IPS-20b (cell line): ENCODE measurements at regions not wholly inside any gene's neighbourhood (a gene's known extent, or its start where the extent isn't known, plus 50 kb on each side); places are given as distances from the start of the nearest gene placed in this dataset.

Experiments
- H3K27ac ChIP-seq: one replicate; pipeline ENCODE4 v1.5.1; 2013; ENCODE audit warnings: low read length
- H3K27me3 ChIP-seq: 2 replicates; pipeline ENCODE4 v1.6.1; 2013; ENCODE audit warnings: mild to moderate bottlenecking, low read length, inconsistent platforms; ENCODE audit not compliant: insufficient read depth
- H3K36me3 ChIP-seq: 2 replicates; pipeline ENCODE4 v1.6.1; 2013; ENCODE audit warnings: low read depth, mild to moderate bottlenecking, inconsistent platforms, low read length, moderate library complexity; ENCODE audit not compliant: insufficient read depth
- H3K4me1 ChIP-seq: 2 replicates; pipeline ENCODE4 v1.6.1; 2013; ENCODE audit warnings: mild to moderate bottlenecking, control low read depth, inconsistent platforms, low read length, moderate library complexity; ENCODE audit not compliant: insufficient read depth
- H3K4me3 ChIP-seq: 2 replicates; pipeline ENCODE4 v1.5.1; 2013; ENCODE audit warnings: mild to moderate bottlenecking, low read length, inconsistent platforms
- H3K9ac ChIP-seq: 2 replicates; pipeline ENCODE4 v1.6.1; 2013; ENCODE audit warnings: low read depth, mild to moderate bottlenecking, inconsistent platforms, low read length, moderate library complexity
- H3K9me3 ChIP-seq: 2 replicates; pipeline ENCODE4 v1.6.1; 2013; ENCODE audit warnings: mild to moderate bottlenecking, low read depth, low read length, inconsistent platforms; ENCODE audit not compliant: insufficient read depth

GRCh38 chr6:102562713-102563112, 1169.2 kb downstream of the GRIK2 start:
- Histone ChIP-seq H3K27me3 (no peaks in the 10 kb centered on the region), H3K9me3 (no peaks in the 10 kb centered on the region), H3K27ac (no peak overlapping the region), H3K9ac (no peak overlapping the region), H3K4me3 (0 out of 2 replicates have a peak overlapping the region, but pooled peaks have one; percentile 8), H3K36me3 (no peaks in the 10 kb centered on the region), H3K4me1 (no peaks in the 10 kb centered on the region)

- Histone ChIP-seq H3K27me3 (no peaks in the 10 kb centered on the region), H3K9me3 (no peaks in the 10 kb centered on the region), H3K4me3 (no peak overlapping the region), H3K27ac (no peak overlapping the region), H3K4me1 (no peaks in the 10 kb centered on the region), H3K36me3 (no peaks in the 10 kb centered on the region), H3K9ac (no peak overlapping the region)
These were observed 1159.7 kb downstream of the GRIK2 start for GRCh38 chr6:102553214-102553613.

GRCh38 chr6:102549221-102549874, 1155.8 kb downstream of the GRIK2 start:
- Histone ChIP-seq H3K27me3 (no peaks in the 10 kb centered on the region), H3K27ac (no peak overlapping the region), H3K36me3 (no peaks in the 10 kb centered on the region), H3K4me3 (no peak overlapping the region), H3K9me3 (no peaks in the 10 kb centered on the region), H3K4me1 (no peaks in the 10 kb centered on the region), H3K9ac (no peak overlapping the region)

- no peaks in the 10 kb centered on the region for H3K27me3 ChIP-seq
- H3K27ac ChIP-seq, result no peak overlapping the region
- H3K36me3 ChIP-seq, result no peaks in the 10 kb centered on the region
- no peaks in the 10 kb centered on the region for H3K9me3 ChIP-seq
- H3K4me1 ChIP-seq, result no peaks in the 10 kb centered on the region
- no peak overlapping the region for H3K4me3 ChIP-seq
- H3K9ac ChIP-seq, result no peak overlapping the region
These were observed 1131.8 kb downstream of the GRIK2 start for GRCh38 chr6:102525336-102525735.

GRCh38 chr6:102520966-102521365, 1127.5 kb downstream of the GRIK2 start:
- H3K27ac ChIP-seq, result no peak overlapping the region
- H3K4me1 ChIP-seq, result no peaks in the 10 kb centered on the region
- no peak overlapping the region for H3K9ac ChIP-seq
- no peaks in the 10 kb centered on the region for H3K9me3 ChIP-seq
- no peak overlapping the region for H3K4me3 ChIP-seq
- H3K27me3 ChIP-seq, result no peaks in the 10 kb centered on the region
- no peaks in the 10 kb centered on the region for H3K36me3 ChIP-seq

- Histone ChIP-seq H3K4me1 (no peaks in the 10 kb centered on the region), H3K4me3 (no peak overlapping the region), H3K9ac (no peak overlapping the region), H3K36me3 (no peaks in the 10 kb centered on the region), H3K27ac (no peak overlapping the region), H3K27me3 (no peaks in the 10 kb centered on the region), H3K9me3 (no peaks in the 10 kb centered on the region)
These were observed 1124.0 kb downstream of the GRIK2 start for GRCh38 chr6:102517506-102517905.

- Histone ChIP-seq H3K36me3 (no peaks in the 10 kb centered on the region), H3K27ac (no peak overlapping the region), H3K4me1 (no peaks in the 10 kb centered on the region), H3K9ac (no peak overlapping the region), H3K27me3 (no peaks in the 10 kb centered on the region), H3K4me3 (no peak overlapping the region), H3K9me3 (peaks cover 15% of the 10 kb centered on the region)
These were observed 1108.1 kb downstream of the GRIK2 start for GRCh38 chr6:102501615-102502014.

- Histone ChIP-seq H3K36me3 (no peaks in the 10 kb centered on the region), H3K4me1 (no peaks in the 10 kb centered on the region), H3K4me3 (no peak overlapping the region), H3K9me3 (no peaks in the 10 kb centered on the region), H3K9ac (no peak overlapping the region), H3K27ac (no peak overlapping the region), H3K27me3 (no peaks in the 10 kb centered on the region)
These were observed 1101.3 kb downstream of the GRIK2 start for GRCh38 chr6:102494808-102495207.

GRCh38 chr6:102493485-102493884, 1100.0 kb downstream of the GRIK2 start:
- Histone ChIP-seq H3K9ac (no peak overlapping the region), H3K27me3 (no peaks in the 10 kb centered on the region), H3K4me1 (no peaks in the 10 kb centered on the region), H3K36me3 (no peaks in the 10 kb centered on the region), H3K9me3 (no peaks in the 10 kb centered on the region), H3K4me3 (no peak overlapping the region), H3K27ac (no peak overlapping the region)

- H3K27ac ChIP-seq, result no peak overlapping the region
- H3K9me3 ChIP-seq, result no peaks in the 10 kb centered on the region
- no peaks in the 10 kb centered on the region for H3K4me1 ChIP-seq
- no peak overlapping the region for H3K9ac ChIP-seq
- H3K27me3 ChIP-seq, result no peaks in the 10 kb centered on the region
- H3K36me3 ChIP-seq, result no peaks in the 10 kb centered on the region
- H3K4me3 ChIP-seq, result no peak overlapping the region
These were observed 1095.2 kb downstream of the GRIK2 start for GRCh38 chr6:102488729-102489128.

GRCh38 chr6:102485480-102485879, 1092.0 kb downstream of the GRIK2 start:
- no peak overlapping the region for H3K4me3 ChIP-seq
- no peaks in the 10 kb centered on the region for H3K27me3 ChIP-seq
- no peaks in the 10 kb centered on the region for H3K4me1 ChIP-seq
- H3K27ac ChIP-seq, result no peak overlapping the region
- H3K36me3 ChIP-seq, result no peaks in the 10 kb centered on the region
- H3K9me3 ChIP-seq, result no peaks in the 10 kb centered on the region
- no peak overlapping the region for H3K9ac ChIP-seq

- H3K9me3 ChIP-seq, result no peaks in the 10 kb centered on the region
These were observed 1080.7 kb downstream of the GRIK2 start for GRCh38 chr6:102474041-102474807.

More at GRCh38 chr6:102474041-102474807, 1080.7 kb downstream of the GRIK2 start:
- Histone ChIP-seq H3K36me3 (no peaks in the 10 kb centered on the region), H3K27ac (no peak overlapping the region), H3K4me1 (no peaks in the 10 kb centered on the region), H3K4me3 (no peak overlapping the region), H3K9ac (no peak overlapping the region), H3K27me3 (no peaks in the 10 kb centered on the region)
